Neuronal stem cell (in vitro differentiated cells): ENCODE measurements at regions not wholly inside any gene's neighbourhood (a gene's known extent, or its start where the extent isn't known, plus 50 kb on each side); places are given as distances from the start of the nearest gene placed in this dataset.

Experiments used
- DNase-seq: peaks from one replicate; pipeline ENCODE4 v3.0.0-alpha.2; 2013; ENCODE audit warnings: low spot score
- H2AFZ ChIP-seq: one replicate; pipeline ENCODE4 v1.6.1; 2013; ENCODE audit warnings: mild to moderate bottlenecking, low read length, inconsistent platforms
- H2AK5ac ChIP-seq: 2 replicates; pipeline ENCODE4 v1.6.1; 2013; ENCODE audit warnings: low read depth, mild to moderate bottlenecking, inconsistent platforms, low read length, moderate library complexity, mixed read lengths
- H2BK120ac ChIP-seq: 2 replicates; pipeline ENCODE4 v1.6.1; 2013; ENCODE audit warnings: low read depth, mild to moderate bottlenecking, inconsistent platforms, low read length, moderate library complexity, mixed read lengths
- H2BK12ac ChIP-seq: one replicate; pipeline ENCODE4 v1.6.1; 2013; ENCODE audit warnings: low read length, inconsistent platforms
- H2BK15ac ChIP-seq: 2 replicates; pipeline ENCODE4 v1.6.1; 2013; ENCODE audit warnings: mild to moderate bottlenecking, low read length, inconsistent platforms, mixed read lengths
- H2BK5ac ChIP-seq: one replicate; pipeline ENCODE4 v1.6.1; 2013; ENCODE audit warnings: inconsistent platforms, mild to moderate bottlenecking, low read length, moderate library complexity
- H3K14ac ChIP-seq: one replicate; pipeline ENCODE4 v1.6.1; 2013; ENCODE audit warnings: low read length, inconsistent platforms
- H3K18ac ChIP-seq: 2 replicates; pipeline ENCODE4 v1.6.1; 2013; ENCODE audit warnings: low read length, inconsistent platforms
- H3K23ac ChIP-seq: 2 replicates; pipeline ENCODE4 v1.6.1; 2013; ENCODE audit warnings: low read depth, mild to moderate bottlenecking, mixed read lengths, low read length, inconsistent platforms; ENCODE audit not compliant: poor library complexity
- H3K27ac ChIP-seq: replicated peaks from 3 replicates; pipeline ENCODE4 v1.5.1; 2013; ENCODE audit warnings: low read length, inconsistent platforms
- H3K27me3 ChIP-seq, 3 experiments: 2 replicates each; pipeline ENCODE4 v1.6.1; 2013; ENCODE audit warnings: low read length in 3 of 3, mild to moderate bottlenecking in 2 of 3, inconsistent platforms in 1 of 3, low read depth in 1 of 3, mixed read lengths in 1 of 3, moderate library complexity in 1 of 3; ENCODE audit not compliant: control insufficient read depth in 3 of 3, insufficient read depth in 3 of 3
- H3K36me3 ChIP-seq, 2 donors: replicated peaks in 1 of 2; 2 replicates each; pipeline ENCODE4 v1.6.1; 2013; ENCODE audit warnings: low read length in 2 of 2; ENCODE audit not compliant: control insufficient read depth in 2 of 2, insufficient read depth in 2 of 2
- H3K4ac ChIP-seq: 2 replicates; pipeline ENCODE4 v1.6.1; 2013; ENCODE audit warnings: inconsistent platforms, mild to moderate bottlenecking, low read length, moderate library complexity
- H3K4me1 ChIP-seq, 2 donors: 1 replicate in 1 of 2; 2 replicates in 1 of 2; pipeline ENCODE4 v1.6.1; 2013; ENCODE audit warnings: low read length in 2 of 2, low read depth in 1 of 2; ENCODE audit not compliant: control insufficient read depth in 2 of 2, insufficient read depth in 1 of 2
- H3K4me2 ChIP-seq: one replicate; pipeline ENCODE4 v1.6.1; 2013; ENCODE audit warnings: mild to moderate bottlenecking, low read length, inconsistent platforms; ENCODE audit not compliant: insufficient read depth, poor library complexity, severe bottlenecking
- H3K4me3 ChIP-seq, 2 donors: 2 replicates each; pipeline ENCODE4 v1.5.1; 2013; ENCODE audit warnings: low read length in 2 of 2, mild to moderate bottlenecking in 2 of 2, inconsistent platforms in 1 of 2, moderate library complexity in 1 of 2
- H3K79me1 ChIP-seq: one replicate; pipeline ENCODE4 v1.6.1; 2013; ENCODE audit warnings: low read depth, mild to moderate bottlenecking, inconsistent platforms, low read length, moderate library complexity
- H3K9ac ChIP-seq: one replicate; pipeline ENCODE4 v1.6.1; 2013; ENCODE audit warnings: mild to moderate bottlenecking, low read depth, low read length, inconsistent platforms; ENCODE audit not compliant: poor library complexity
- H3K9me3 ChIP-seq, 2 donors: replicated peaks in 1 of 2; 2 replicates each; pipeline versions ENCODE3 to v1.6.1; 2013; ENCODE audit warnings: low read length in 2 of 2, mild to moderate bottlenecking in 2 of 2, inconsistent platforms in 1 of 2, low read depth in 1 of 2, mixed read lengths in 1 of 2, moderate library complexity in 1 of 2; ENCODE audit not compliant: control insufficient read depth in 2 of 2, insufficient read depth in 1 of 2
- H4K8ac ChIP-seq: one replicate; pipeline ENCODE4 v1.6.1; 2013; ENCODE audit warnings: low read depth, mild to moderate bottlenecking, inconsistent platforms, low read length, moderate library complexity
- H4K91ac ChIP-seq: one replicate; pipeline ENCODE4 v1.6.1; 2013; ENCODE audit warnings: low read length, low read depth, mild to moderate bottlenecking, inconsistent platforms; ENCODE audit not compliant: poor library complexity
- WGBS, 2 donors: extraction: QIAGEN DNeasy Blood & Tissue Kit; methylation state at CpG; one replicate each; pipeline ENCODE4 v1.1.7; 2013; ENCODE audit warnings: missing lambda C conversion rate in 2 of 2, mixed read lengths in 1 of 2; ENCODE audit not compliant: insufficient read length in 2 of 2, insufficient replicate concordance in 1 of 2; ENCODE audit errors: extremely low coverage in 2 of 2; 5-methylcytosine and 5-hydroxymethylcytosine counted together

- H3K4ac ChIP-seq, result no peak overlapping the region
- no peak overlapping the region for H2AFZ ChIP-seq
- H2AK5ac ChIP-seq, result peak overlapping the region; percentile 97
- H2BK12ac ChIP-seq, result peak overlapping the region; percentile 98
- no peaks in the 10 kb centered on the region for H3K36me3 ChIP-seq
- H3K9ac ChIP-seq, result no peak overlapping the region
- H3K23ac ChIP-seq, result peak overlapping the region; percentile 11
- no CpG with 5 or more reads among the region's 14 CpGs for WGBS, 2 donors
- H4K8ac ChIP-seq, result no peak overlapping the region
- H3K27ac ChIP-seq, result no peak overlapping the region
- H2BK5ac ChIP-seq, result peak overlapping the region; percentile 57
- peaks cover 0 to 48% (median 8%) of the 10 kb centered on the region in 3 experiments for H3K27me3 ChIP-seq
- H2BK120ac ChIP-seq, result peak overlapping the region; percentile 89
- H3K4me3 ChIP-seq, result no peak overlapping the region
- no peak overlapping the region for H4K91ac ChIP-seq
- no peak overlapping the region for H3K4me2 ChIP-seq
- H3K4me1 ChIP-seq, result peaks cover 0 to 48% of the 10 kb centered on the region in 2 donors
- peak overlapping the region; percentile 97 for H2BK15ac ChIP-seq
- no peaks in the 10 kb centered on the region for H3K79me1 ChIP-seq
- no peak overlapping the region for H3K14ac ChIP-seq
- H3K18ac ChIP-seq, result peak overlapping the region; percentile 89
- peaks cover 0 to 2% of the 10 kb centered on the region in 2 donors for H3K9me3 ChIP-seq
- DNase-seq, result no peak
Measured at GRCh38 chr4:3831529-3832150, 65.5 kb downstream of the ADRA2C start.

GRCh38 chr4:3832536-3833220, 66.5 kb downstream of the ADRA2C start:
- H2AFZ ChIP-seq, result no peak overlapping the region
- peak overlapping the region; percentile 31 for H2AK5ac ChIP-seq
- no peak overlapping the region for H2BK12ac ChIP-seq
- no peak for DNase-seq
- no peak overlapping the region for H3K14ac ChIP-seq
- H2BK15ac ChIP-seq, result no peak overlapping the region
- no peak overlapping the region for H3K4me2 ChIP-seq
- no peak overlapping the region for H4K8ac ChIP-seq
- WGBS, 2 donors, result no CpG with 5 or more reads among the region's 12 CpGs
- no peaks in the 10 kb centered on the region for H3K79me1 ChIP-seq
- H3K27me3 ChIP-seq, result peaks cover 0 to 42% (median 8%) of the 10 kb centered on the region in 3 experiments
- H3K23ac ChIP-seq, result no peak overlapping the region
- H3K9ac ChIP-seq, result no peak overlapping the region
- H4K91ac ChIP-seq, result peak overlapping the region; percentile 7
- H3K18ac ChIP-seq, result peak overlapping the region; percentile 44
- H3K9me3 ChIP-seq, result peaks cover 0 to 2% of the 10 kb centered on the region in 2 donors
- no peak overlapping the region for H2BK120ac ChIP-seq
- no peak overlapping the region for H3K27ac ChIP-seq
- H3K36me3 ChIP-seq, result no peaks in the 10 kb centered on the region
- H3K4me3 ChIP-seq, result no peak overlapping the region
- H3K4me1 ChIP-seq, result peaks cover 0 to 44% of the 10 kb centered on the region in 2 donors
- no peak overlapping the region for H3K4ac ChIP-seq
- H2BK5ac ChIP-seq, result no peak overlapping the region

- H3K9ac ChIP-seq, result no peak overlapping the region
- no CpG with 5 or more reads among the region's 18 CpGs for WGBS, 2 donors
- H3K36me3 ChIP-seq, result no peaks in the 10 kb centered on the region
- H3K18ac ChIP-seq, result peak overlapping the region; percentile 97
- no peak overlapping the region for H3K4me2 ChIP-seq
- peaks cover 0 to 2% of the 10 kb centered on the region in 2 donors for H3K9me3 ChIP-seq
- no peak overlapping the region for H3K27ac ChIP-seq
- H4K91ac ChIP-seq, result no peak overlapping the region
- no peak overlapping the region for H3K14ac ChIP-seq
- no peak overlapping the region for H4K8ac ChIP-seq
- no peak for DNase-seq
- H3K23ac ChIP-seq, result no peak overlapping the region
- peak overlapping the region; percentile 4 for H3K4ac ChIP-seq
- peak overlapping the region; percentile 27 for H2BK12ac ChIP-seq
- no peak overlapping the region for H2BK120ac ChIP-seq
- H3K4me3 ChIP-seq, result no peak overlapping the region
- no peak overlapping the region for H2AFZ ChIP-seq
- peak overlapping the region; percentile 29 for H2BK15ac ChIP-seq
- H2AK5ac ChIP-seq, result peak overlapping the region; percentile 44
- no peaks in the 10 kb centered on the region for H3K79me1 ChIP-seq
- H3K4me1 ChIP-seq, result peaks cover 0 to 42% of the 10 kb centered on the region in 2 donors
- H2BK5ac ChIP-seq, result peak overlapping the region; percentile 21
- peaks cover 0 to 42% (median 8%) of the 10 kb centered on the region in 3 experiments for H3K27me3 ChIP-seq
Measured at GRCh38 chr4:3833326-3833989, 67.3 kb downstream of the ADRA2C start.

GRCh38 chr4:3834186-3834662, 68.0 kb downstream of the ADRA2C start:
- H2BK12ac ChIP-seq, result peak overlapping the region; percentile 27
- WGBS, 2 donors, result no CpG with 5 or more reads among the region's 15 CpGs
- no peak overlapping the region for H3K27ac ChIP-seq
- H2BK5ac ChIP-seq, result peak overlapping the region; percentile 21
- peaks cover 0 to 37% (median 5%) of the 10 kb centered on the region in 3 experiments for H3K27me3 ChIP-seq
- peak overlapping the region; percentile 60 for H3K14ac ChIP-seq
- H3K9ac ChIP-seq, result no peak overlapping the region
- H3K36me3 ChIP-seq, result no peaks in the 10 kb centered on the region
- H3K9me3 ChIP-seq, result peaks cover 0 to 2% of the 10 kb centered on the region in 2 donors
- H4K91ac ChIP-seq, result peak overlapping the region; percentile 57
- peak overlapping the region; percentile 93 for H4K8ac ChIP-seq
- peak overlapping the region; percentile 65 for H2BK120ac ChIP-seq
- DNase-seq, result no peak
- H3K4me2 ChIP-seq, result no peak overlapping the region
- H3K4me1 ChIP-seq, result peaks cover 0 to 40% of the 10 kb centered on the region in 2 donors
- peak overlapping the region; percentile 24 for H3K4ac ChIP-seq
- peak overlapping the region; percentile 97 for H3K18ac ChIP-seq
- no peak overlapping the region for H2AFZ ChIP-seq
- peak overlapping the region; percentile 44 for H2AK5ac ChIP-seq
- H3K4me3 ChIP-seq, result no peak overlapping the region
- no peaks in the 10 kb centered on the region for H3K79me1 ChIP-seq
- peak overlapping the region; percentile 78 for H3K23ac ChIP-seq
- H2BK15ac ChIP-seq, result peak overlapping the region; percentile 98
